Activated T-helper 1 cell treated with anti-CD3 and anti-CD28 coated beads, Interleukin-12 subunit alpha, Interleukin-12 subunit beta, Interleukin-2, Interleukin-4 antibody, amounts not matched to agents 30 ng/mL and 10 ng/mL and 1 ng/mL, durations not matched to agents 14 hours and 24 hours and 36 hours (primary cell): ENCODE measurements at regions not wholly inside any gene's neighbourhood (a gene's known extent, or its start where the extent isn't known, plus 50 kb on each side); places are given as distances from the start of the nearest gene placed in this dataset.

ENCODE experiments used
- DNase-seq: peaks from one replicate; pipeline ENCODE4 v3.0.0; 2021; ENCODE audit warnings: low spot score
- H3K27ac Mint-ChIP-seq: one replicate; pipeline ENCODE4 v1.8.0; 2021; ENCODE audit warnings: mild to moderate bottlenecking, mixed read lengths
- H3K27me3 Mint-ChIP-seq: one replicate; pipeline ENCODE4 v1.8.0; 2022; ENCODE audit warnings: mild to moderate bottlenecking, moderate library complexity, mixed read lengths; ENCODE audit not compliant: insufficient read depth
- H3K36me3 Mint-ChIP-seq: one replicate; pipeline ENCODE4 v1.8.0; 2021; ENCODE audit warnings: low read depth, mixed read lengths
- H3K4me1 Mint-ChIP-seq: one replicate; pipeline ENCODE4 v1.8.0; 2021; ENCODE audit warnings: low read depth, mixed read lengths
- H3K4me3 Mint-ChIP-seq: one replicate; pipeline ENCODE4 v1.8.0; 2021; ENCODE audit warnings: mild to moderate bottlenecking, moderate library complexity, mixed read lengths
- H3K9me3 Mint-ChIP-seq: one replicate; pipeline ENCODE4 v1.8.0; 2021; ENCODE audit warnings: mixed read lengths
- intact Hi-C: fragments of 100-400 bp; cut with micrococcal nuclease; formaldehyde crosslinking; loops from one replicate; pipeline ENCODE4 v1.15.1; 2024

GRCh38 chr12:29081101-29081500 lies 68.0 kb upstream of the FAR2 start:
- Mint-ChIP-seq H3K9me3 (no peaks in the 10 kb centered on the region), H3K27me3 (peaks cover 44% of the 10 kb centered on the region), H3K4me3 (no peak overlapping the region), H3K4me1 (no peaks in the 10 kb centered on the region), H3K36me3 (no peaks in the 10 kb centered on the region), H3K27ac (no peak overlapping the region)
- DNase-seq = no peak
- intact Hi-C loops = no loop called here

- no peaks in the 10 kb centered on the region for H3K9me3 Mint-ChIP-seq
- H3K27me3 Mint-ChIP-seq = peaks cover 39% of the 10 kb centered on the region
- no peaks in the 10 kb centered on the region for H3K4me1 Mint-ChIP-seq
- H3K27ac Mint-ChIP-seq = no peak overlapping the region
- H3K36me3 Mint-ChIP-seq = no peaks in the 10 kb centered on the region
- DNase-seq = no peak
- no peak overlapping the region for H3K4me3 Mint-ChIP-seq
- intact Hi-C loops = loop anchor here (1.0 kb wide), 2 partner anchors 21 to 160 kb away; no protein-coding TSS in a partner anchor
These were observed 66.6 kb upstream of the FAR2 start for GRCh38 chr12:29082522-29082921.

GRCh38 chr12:29086325-29087271 lies 62.5 kb upstream of the FAR2 start:
- no peak for DNase-seq
- Mint-ChIP-seq H3K4me1 (no peaks in the 10 kb centered on the region), H3K27ac (no peak overlapping the region), H3K9me3 (no peaks in the 10 kb centered on the region), H3K27me3 (peaks cover 38% of the 10 kb centered on the region), H3K4me3 (no peak overlapping the region), H3K36me3 (no peaks in the 10 kb centered on the region)
- intact Hi-C loops = loop anchor here (5.0 kb wide), 1 partner anchor 66 kb away; no protein-coding TSS in a partner anchor

- H3K36me3 Mint-ChIP-seq = peaks cover 3% of the 10 kb centered on the region
- H3K4me1 Mint-ChIP-seq = no peaks in the 10 kb centered on the region
- DNase-seq = no peak
- peaks cover 3% of the 10 kb centered on the region for H3K9me3 Mint-ChIP-seq
- H3K4me3 Mint-ChIP-seq = no peak overlapping the region
- H3K27ac Mint-ChIP-seq = no peak overlapping the region
- intact Hi-C loops = loop anchor here (1.0 to 5.0 kb wide), 2 partner anchors 64 to 230 kb away; no protein-coding TSS in a partner anchor
- H3K27me3 Mint-ChIP-seq = peaks cover 36% of the 10 kb centered on the region
These were observed 60.4 kb upstream of the FAR2 start for GRCh38 chr12:29088611-29089219.
